ENCODE measurements at regions not wholly inside any gene's neighbourhood (a gene's known extent, or its start where the extent isn't known, plus 50 kb on each side); places are given as distances from the start of the nearest gene placed in this dataset.
"Not testable (repeated sequence)": the region's sequence is repeated elsewhere in the genome, so short reads cannot be mapped to it uniquely, and the experiment has no call there.

DNA sequence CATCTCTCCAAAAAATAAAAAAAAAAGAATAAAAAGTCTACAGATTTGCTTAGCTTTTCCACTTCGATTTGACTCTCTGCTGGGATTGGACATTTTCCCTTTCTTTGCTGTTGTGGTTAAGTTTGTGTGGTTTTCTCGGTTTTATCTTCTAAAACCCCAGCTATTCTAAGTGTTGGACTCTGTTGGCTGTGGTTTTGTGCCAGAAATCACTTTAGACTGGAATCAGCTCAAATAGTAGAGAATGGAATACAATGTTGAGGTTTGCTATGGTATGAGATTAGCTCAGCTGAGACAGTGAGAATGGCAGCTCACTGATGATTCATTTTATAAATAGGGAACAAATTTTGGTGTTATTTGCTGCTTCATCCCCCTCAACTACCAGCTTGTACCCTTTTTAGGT, 116.0 kb downstream of the BUB3 start:
- DNase-seq = no peak

DNA sequence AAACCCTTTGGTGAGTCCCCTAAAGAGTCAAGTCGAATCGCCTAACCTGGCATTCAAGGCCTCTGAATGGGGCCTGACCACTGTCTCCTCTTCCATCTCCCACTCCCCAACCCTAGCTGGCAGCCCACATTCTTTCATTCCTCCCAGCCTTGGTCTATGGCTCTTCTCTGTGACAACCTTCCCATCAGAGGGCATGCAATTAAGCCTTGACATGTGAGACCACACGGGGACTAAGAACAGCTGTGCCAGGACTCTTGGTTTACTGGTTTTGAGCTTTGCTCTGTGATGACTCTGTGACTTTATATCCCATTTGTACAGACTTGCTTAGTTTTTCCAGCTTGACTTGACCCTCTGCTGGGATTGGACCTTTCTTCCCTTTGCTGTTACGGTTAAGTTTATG, 116.6 kb downstream of the BUB3 start:
- no peak for DNase-seq

DNA sequence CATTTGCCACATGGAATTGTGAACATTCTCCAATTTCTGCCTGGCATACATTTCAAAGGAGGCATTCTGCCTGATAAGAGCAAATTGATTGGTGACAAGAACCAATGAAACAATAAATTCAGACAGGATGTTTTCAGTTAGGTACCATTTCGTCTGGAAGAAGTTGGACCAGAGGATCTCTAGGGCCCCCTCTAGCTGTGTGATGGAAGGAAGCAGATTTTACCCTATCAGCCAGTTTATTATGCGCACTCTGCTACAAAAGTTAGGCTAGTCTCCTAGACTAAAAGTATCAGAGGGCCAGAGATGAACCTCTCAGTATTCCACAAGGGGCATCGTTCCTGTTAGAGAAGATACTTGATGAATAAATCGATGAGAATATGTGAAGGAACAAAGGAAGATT, 118.0 kb downstream of the BUB3 start:
- no peak for DNase-seq

DNA sequence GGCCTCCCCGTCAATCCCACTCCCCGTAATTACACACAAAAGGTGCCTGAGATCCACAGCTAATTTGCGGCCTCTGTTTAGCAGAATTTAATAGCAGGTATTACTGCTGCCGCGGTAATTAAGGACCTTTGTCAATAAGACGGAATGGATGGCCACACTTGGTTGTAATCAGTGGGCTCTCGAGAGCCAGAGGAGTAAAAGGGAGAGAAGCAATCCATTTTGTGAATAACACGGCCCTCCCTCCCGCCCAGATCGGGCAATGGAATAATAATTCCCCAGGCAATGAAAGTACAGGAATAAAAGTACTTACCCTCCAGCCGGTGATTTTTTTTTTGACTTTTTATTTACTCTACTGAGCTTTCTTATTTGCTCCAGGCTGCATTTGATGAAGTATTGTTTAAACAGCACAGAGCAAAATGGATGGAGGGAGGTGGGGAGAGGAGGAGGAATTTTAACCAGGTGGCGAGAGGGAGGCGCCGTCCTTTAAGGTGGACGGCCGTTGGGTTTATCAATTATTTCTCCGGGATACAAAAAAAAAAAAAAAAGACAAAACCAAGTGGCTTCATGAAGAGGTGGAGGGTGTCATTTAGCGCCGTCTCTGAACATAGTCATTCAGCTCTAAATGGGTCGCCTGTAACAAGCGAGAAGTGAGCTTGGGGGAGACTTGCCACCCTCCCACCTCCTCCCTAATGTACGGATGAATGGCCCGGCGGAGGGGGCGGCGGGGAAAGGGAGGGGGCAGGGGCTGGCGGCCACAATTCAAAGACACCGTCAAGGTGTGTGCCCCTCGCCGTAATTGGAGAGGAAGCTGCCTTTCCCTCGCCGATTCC, 120.3 kb downstream of the BUB3 start:
- peak in 1 of 51 donors; percentile 6 for DNase-seq

DNA sequence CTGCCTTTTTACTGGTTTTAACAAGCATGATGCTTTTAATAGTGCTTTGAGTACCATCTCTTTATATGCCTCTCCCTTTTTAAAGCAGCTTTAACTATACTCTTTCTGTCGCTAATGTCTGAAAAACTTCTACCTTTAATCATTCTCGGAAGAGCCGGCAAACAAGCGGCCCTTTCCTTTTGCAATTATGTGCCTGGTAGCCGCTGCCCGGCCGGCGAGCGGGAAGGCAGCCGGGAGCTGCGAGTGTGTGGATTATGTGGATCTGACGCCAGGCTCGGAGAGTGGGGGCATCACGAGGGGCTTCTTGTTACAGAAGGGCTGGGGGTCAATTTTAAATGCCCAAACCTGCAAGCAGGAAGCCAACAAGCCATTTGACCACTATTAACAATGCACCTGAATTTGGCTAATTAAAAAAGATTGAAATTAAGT, 120.9 kb downstream of the BUB3 start:
- peak in 4 of 51 donors; percentile 1 to 15 (median 7) for DNase-seq

DNA sequence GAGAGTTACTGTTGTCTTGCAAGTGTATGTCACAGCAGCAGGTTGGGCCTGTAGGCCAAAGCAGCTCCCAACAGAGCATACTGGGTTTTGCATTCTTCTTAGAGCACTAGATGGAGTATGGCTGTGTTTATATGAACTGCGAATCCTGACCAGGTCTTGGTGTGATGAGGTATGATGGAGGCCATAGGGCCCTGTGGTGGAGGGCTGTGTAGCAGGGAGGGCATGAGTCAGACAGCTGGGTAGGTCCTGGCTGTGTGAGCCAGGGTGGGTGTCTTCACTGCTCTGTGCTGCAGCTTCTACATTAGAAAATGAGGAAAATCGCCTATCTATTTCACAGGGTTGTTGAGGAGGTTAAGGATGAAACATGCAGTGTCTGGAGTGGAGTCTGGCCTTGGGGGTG, 124.2 kb downstream of the BUB3 start:
- no peak for DNase-seq

DNA sequence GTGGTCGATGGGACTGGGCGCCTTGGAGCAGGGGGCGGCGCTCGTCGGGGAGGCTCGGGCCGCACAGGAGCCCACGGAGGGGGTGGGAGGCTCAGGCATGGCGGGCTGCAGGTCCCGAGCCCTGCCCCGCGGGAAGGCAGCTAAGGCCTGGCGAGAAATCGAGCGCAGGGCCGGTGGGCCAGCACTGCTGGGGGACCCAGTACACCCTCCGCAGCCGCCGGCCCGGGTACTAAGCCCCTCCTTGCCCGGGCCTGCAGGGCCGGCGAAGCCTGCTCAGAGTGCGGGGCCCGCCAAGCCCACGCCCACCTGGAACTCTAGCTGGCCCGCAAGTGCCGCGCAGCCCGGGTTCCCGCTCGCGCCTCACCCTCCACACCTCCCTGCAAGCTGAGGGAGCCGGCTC, 129.2 kb downstream of the BUB3 start:
- DNase-seq = not testable (repeated sequence)

DNA sequence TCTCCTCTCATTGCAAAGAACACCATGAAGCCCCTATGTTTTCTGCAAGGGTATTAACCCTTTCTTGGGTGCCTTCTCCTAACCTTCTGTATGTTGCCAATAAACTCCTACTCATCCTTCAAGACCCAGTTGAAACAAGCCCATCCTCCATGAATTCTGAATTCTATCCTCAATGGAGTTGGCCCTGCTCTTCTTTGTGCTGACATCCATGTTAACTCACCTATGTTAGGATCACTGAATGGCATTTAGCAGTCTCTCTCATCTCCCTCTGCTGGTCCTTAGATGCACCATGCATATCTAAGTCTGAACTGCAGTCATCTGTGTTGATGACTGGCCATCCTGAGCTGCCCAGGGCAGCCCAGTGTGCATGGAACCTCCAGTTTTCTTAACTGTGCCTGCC, 129.8 kb downstream of the BUB3 start:
- no peak for DNase-seq

DNA sequence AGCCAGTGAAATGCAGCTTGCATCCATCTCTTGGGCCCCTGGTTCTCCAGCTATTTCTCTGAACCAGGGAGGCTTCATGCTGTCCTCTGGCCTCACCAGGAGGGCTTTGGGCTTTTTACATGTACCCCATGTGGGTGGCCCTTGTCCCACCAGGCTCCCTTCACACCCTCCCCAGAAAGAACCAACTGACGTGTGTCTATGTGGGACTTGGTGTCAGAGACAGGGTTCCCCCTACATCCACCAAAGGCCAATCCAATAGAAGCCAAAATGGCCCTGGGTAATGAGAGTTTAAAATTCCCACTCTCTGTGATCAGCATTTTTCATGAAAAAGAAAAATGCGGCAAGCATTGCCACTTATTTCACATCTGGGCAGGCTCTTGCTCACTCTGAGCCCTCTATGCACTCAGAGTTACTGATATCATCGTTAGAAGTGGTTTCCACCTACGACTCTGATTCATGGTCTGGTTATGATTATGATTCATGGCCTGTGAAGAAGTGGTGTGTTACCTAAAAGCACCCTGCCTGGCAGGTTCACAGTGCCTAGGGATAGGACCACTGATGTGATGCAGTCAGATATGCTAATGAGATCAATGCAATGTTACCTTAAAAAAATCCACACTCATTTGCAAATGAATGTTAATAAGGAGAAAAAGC, 133.5 kb downstream of the BUB3 start:
- peak in 1 of 51 donors; percentile 2 for DNase-seq

DNA sequence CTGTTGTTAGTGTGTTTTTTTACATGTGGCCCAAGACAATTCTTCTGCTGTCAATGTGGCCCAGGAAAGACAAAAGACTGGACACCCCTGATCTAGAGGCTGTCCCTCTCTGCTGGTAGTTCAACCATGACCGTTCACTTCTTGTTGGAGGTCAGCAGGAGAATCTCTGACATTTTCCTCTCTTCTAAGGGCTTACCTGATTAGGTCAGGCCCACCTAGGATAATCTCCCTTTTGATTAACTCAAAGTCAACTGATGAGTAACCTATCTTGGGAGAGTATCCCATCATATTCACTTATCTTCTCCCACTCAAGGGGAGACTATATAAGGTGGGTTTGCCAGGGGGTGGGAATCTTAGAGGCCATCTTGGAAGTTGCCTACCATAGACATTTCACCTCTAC, 135.2 kb downstream of the BUB3 start:
- DNase-seq = no peak

DNA sequence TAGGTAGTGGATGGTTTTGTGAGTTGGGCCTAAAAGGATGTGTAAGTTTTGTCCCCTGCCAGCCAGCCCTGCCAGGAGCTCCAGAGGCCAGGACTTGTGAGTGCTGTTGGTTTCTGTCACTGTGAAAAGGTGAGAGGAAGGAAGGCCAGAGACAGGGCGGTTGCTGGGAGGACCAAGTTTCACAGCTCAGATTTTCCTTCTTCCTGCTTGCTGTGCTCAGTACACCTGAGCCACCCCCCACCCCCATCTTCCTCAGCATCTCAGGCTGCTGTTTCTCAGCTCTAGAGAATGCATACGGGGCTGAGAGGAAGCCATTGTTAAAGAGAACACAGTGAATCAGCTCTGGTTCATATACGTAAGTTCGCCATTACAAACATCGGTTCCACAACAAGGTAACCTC, 139.9 kb downstream of the BUB3 start:
- DNase-seq = no peak

DNA sequence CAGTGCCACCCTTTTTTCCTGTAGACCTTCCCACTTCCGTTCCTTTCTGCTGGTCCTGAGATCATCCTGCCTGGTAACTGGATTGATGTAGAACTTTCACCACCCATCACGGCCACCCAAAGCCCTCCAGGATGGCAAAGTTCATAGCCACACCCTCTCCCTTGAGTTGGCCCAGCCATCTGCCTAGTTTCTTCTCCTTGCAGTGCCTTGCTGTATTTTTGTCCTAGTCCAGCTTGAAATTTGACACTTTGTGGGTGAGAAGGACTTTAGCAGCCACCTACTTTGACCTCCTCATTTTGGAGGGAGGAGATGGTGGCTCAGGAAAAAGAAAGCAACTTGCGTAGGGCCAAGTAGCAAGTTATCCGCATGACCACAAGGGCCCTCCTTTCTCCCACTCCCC, 140.7 kb downstream of the BUB3 start:
- no peak for DNase-seq

DNA sequence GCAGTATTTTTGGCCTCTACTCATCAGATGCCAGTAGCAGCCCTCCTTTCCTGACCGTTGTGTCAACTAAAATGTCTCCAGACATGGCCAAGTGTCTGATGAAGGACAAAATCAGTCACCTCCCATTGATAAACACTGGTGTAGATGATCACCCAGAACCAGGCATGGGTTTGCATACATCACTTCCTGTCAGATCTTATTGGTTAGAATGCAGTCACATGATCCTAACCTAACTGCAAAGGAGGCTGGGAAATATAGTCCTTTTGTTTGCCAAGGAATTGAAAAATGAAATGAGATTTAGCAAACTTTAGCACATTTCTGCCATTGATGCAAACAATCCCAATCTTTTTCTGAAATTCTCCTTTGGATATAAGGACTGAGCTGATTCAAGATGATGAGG, 141.4 kb downstream of the BUB3 start:
- no peak for DNase-seq

DNA sequence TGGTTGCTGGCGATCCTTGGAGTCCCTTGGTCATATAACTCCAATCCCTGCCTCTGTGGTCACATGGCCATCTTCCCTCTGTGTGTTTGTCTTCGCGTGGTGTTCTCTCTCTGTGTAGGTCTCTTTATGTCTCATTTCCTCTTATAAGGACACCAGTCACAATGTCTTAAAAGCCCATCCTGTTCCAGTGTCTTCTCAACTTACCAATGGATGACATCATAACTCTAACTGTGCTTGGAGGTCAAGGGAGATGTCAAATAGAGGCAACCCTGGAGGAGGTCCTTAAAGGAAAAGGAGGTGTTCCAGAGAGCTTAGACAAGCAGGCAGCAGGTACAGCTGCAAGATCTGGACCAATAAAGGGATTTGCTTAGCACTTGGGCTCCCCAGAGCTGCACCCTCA, 143.0 kb downstream of the BUB3 start:
- no peak for DNase-seq

DNA sequence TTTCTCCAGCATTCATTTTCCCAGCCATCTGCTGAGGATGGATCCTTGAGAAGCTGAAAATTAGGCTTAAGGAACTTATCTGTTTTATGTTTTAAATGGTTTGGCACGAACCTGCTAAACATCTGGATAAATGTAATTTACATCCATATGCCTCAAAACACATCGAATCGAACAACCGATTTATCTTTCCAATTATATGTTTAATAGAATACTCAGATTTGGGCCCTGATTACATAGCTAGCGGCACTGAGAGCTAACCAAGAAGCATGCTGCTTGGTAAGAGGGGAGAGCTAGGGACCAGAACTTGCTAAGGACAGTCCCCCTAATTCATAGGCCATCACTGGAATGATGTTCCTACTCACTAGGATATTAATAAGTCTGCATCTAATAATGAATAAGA, 144.4 kb downstream of the BUB3 start:
- no peak for DNase-seq

DNA sequence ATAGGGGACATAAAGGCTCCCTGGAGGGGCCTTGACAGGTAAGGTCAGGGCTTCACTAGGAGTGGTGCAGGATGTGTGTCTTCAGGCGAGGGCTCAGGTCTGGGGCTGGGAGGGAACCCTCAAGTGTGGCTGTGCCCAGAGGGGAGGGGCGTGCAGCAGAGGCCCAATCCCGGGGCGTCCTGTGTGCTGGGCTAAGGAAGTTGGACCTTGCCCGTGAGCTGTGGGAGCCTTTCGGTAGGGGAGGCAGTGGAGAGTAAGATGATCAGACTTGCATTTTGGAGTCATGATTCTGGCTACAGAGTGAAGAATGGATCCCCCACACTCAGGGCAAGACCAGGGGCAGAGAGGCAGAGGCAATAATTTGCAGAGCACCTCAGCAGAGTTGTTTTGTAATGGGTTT, 145.4 kb downstream of the BUB3 start:
- DNase-seq = no peak

DNA sequence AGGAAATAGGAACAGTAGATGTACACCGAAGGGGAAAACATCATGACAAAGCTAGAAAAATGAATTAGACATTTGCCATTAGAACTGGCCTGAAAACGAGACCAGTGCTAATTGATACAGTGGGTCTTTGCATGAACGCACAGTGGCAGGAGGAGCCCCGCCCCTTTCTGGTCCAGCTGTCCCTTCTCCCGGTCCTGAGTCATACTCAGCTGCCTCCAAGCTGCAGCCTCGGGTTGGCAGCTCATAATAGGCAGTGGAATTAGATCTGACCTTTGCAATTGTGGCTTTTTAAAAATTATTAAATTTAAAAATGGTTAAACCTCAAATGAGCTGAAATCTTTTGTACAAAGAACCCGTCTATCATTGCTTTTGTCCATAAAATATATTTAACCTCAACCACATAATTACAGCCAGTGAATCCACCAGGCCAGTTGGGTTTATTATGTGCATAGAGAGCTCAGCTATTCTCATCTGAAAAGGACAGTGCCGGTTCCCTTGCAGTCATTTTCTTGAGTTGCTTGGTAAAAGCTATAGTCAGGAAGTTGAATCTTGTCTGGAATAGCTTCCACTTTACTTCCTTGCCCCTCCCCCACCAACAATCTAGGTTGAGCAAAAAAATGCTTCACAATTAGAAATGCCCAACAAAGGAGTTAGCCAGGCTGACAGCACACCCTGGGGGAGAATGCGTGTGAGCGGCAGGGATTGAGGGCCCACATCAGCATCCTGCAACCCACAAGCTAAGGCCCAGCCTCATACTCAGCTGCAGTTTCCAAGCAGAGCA, 147.1 kb downstream of the BUB3 start:
- DNase-seq = peak in 41 of 51 donors; percentile 5 to 88 (median 67)

DNA sequence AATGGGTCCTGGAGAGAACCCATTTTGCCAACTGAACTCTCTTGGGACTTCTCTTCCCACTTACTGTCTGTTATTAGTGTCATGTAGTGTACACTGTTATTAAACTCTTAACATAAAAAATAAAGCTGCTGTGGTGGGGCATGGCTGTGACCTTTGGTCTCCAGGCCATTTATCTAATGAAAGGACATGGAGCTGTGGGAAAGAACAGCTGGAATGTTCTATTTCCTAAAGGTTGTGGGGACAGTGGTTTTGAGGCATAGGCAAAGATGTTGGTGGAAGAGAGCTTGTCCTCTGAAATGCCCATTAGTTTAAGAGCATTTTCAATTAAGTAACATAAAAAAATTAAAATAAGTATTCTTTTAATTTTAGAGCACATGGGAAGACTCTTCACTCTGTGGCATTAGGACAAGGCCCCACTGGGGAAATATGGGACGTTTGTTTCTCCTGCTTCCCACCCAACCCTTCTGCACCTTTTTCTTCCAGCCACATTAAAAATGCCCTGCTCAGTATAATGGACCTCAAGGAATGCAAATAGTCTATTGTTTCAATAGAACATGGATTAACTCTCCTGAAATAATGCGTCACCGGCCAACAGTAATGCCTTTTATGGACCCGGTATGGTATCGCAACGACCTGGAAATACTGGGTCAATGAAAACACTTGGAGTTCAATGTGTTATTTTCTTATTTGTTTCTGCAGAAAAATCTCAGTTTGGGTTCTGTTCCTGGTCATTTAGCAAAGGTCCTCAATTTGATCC, 149.6 kb downstream of the BUB3 start:
- no peak for DNase-seq

DNA sequence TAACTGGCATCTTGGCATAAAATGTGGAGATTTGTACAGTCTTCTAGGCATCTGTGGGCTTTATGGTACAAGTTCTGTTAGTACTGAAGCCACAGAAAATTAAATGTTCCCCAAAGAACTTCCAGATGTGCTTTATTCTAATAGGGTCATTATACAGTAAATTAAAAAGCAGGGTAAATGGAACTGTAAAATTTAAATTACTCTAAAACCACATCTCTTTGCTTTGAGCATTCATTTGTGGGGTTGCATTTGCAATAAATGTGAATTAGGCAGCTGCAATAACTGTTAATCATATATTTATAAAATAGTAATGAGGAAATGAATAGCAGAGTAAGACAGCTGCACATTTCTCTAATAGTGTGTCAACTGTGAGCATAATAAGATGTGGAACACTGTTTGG, 151.5 kb downstream of the BUB3 start:
- DNase-seq = no peak

DNA sequence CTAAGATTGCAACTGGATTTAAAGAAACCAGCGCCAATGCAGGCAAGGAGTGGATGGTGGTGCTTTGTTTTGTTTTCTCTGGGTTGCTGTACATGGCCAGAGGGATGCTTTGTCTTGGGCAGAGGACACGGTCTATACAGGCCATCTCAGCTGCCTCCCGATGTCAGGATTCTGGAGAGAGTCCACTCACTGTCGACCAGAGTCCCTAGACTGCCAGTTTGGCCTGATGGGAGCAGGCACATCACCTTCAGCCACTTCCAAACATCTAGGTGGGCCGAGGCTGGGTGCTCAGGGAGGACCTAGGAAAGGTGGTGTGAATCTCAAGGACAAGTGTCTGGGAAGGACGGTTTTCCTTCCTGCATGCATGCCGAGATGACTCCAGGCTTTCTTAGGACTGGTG, 152.1 kb downstream of the BUB3 start:
- DNase-seq = no peak

DNA sequence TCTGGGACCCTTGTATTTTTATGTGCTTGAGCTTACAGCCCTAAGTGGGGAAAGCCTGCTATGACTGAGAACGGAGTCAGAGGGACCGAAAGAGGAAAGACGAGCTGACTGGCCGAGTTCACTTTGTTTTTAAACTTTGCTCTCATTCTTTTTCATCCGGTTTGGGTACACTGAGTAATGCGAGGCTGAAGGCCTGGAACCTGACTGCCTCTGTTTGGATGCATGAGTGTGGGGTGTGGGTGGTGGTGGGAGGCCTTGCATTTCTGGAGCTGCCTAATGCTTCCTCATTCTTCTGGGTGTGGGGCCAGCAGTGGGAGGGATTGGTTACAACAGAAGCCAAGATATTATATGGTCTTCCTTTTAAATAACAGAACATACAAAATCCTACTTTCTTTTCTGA, 155.5 kb downstream of the BUB3 start:
- no peak for DNase-seq

DNA sequence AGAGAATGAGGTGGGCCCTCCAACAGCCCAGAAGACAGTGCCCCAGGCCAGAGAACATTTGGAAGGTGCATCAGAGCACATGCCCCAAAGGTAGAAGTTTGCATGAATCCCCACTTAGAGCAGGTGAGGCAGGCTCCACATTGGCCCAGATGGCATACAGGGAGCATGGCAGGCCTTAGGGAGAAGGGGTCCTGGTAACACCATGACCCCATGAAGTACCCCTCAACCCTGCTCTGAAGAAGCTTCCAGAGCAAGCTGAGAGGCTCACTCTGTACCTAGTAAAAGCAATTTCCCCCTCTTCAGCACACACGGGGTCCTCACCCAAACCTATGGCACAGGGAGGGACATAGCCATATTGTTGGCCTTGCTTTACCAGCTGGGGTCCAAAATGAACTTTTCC, 162.6 kb downstream of the BUB3 start:
- no peak for DNase-seq

Data from hypothalamus (tissue), 51 donors.